AG04449 (cell line): ENCODE measurements at regions not wholly inside any gene's neighbourhood (a gene's known extent, or its start where the extent isn't known, plus 50 kb on each side); places are given as distances from the start of the nearest gene placed in this dataset.

Experiments used
- CTCF ChIA-PET: fragments of 350-600 bp; formaldehyde crosslinking; extraction: SDS; loops from one replicate; lab custom pipeline; 2021; ENCODE audit warnings: antibody characterized with exemption; lab: Yijun Ruan, JAX
- POLR2A ChIA-PET: fragments of 400-600, 350-600 bp; formaldehyde crosslinking; extraction: SDS; loops from one replicate; lab custom pipeline; 2020; ENCODE audit warnings: antibody characterized with exemption, inconsistent platforms; lab: Yijun Ruan, JAX
- DNase-seq: peaks from one replicate; pipeline ENCODE4 v3.0.0-alpha.2; 2010; ENCODE audit warnings: low read depth, low spot score
- H3K4me3 ChIP-seq: 2 replicates; pipeline ENCODE4 v1.5.1; 2011; ENCODE audit warnings: low read depth, mild to moderate bottlenecking, control low read depth, low read length
- CTCF ChIP-seq: IDR thresholded peaks from one replicate; pipeline ENCODE4 v1.5.1; 2011; ENCODE audit warnings: mild to moderate bottlenecking, moderate library complexity, low read length, control low read depth, inconsistent platforms; ENCODE audit not compliant: insufficient read depth; ENCODE audit errors: missing control alignments

DNA sequence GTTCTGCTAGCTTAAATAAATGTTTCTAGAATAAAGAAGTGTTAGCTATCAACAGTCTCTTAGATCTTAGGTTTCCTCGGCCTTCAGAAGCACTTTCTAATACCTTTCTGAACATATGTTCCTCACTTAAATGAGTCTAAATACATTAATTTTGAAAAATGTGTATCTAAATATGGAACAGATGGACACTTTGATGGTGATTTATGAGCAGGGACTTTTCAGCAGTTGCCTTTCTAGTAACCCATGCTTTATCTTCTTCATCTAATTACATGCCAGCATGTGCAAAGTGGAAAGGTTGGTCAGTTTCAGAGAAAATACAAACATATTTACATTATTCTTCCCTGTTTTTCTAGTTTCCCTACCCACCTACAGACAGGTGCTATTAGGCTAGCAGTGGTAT lies 797.0 kb upstream of the CHAC2 start:
- no peak for TF ChIP-seq CTCF
- ChIA-PET POLR2A (no interaction called here), CTCF (no interaction called here)

GRCh38 chr2:52968043-52968442 lies 799.6 kb upstream of the CHAC2 start:
- ChIA-PET CTCF (no interaction called here), POLR2A (no interaction called here)

More for the DNA sequence above, 797.0 kb upstream of the CHAC2 start:
- no peak overlapping the region for H3K4me3 ChIP-seq
- no peak for DNase-seq

GRCh38 chr2:52964916-52965530 lies 802.6 kb upstream of the CHAC2 start:
- ChIA-PET POLR2A (no interaction called here), CTCF (no interaction called here)
- H3K4me3 ChIP-seq = no peak overlapping the region
- TF ChIP-seq CTCF = no peak
- no peak for DNase-seq

More at GRCh38 chr2:52968043-52968442, 799.6 kb upstream of the CHAC2 start:
- no peak overlapping the region for H3K4me3 ChIP-seq
- no peak for TF ChIP-seq CTCF
- no peak for DNase-seq

DNA sequence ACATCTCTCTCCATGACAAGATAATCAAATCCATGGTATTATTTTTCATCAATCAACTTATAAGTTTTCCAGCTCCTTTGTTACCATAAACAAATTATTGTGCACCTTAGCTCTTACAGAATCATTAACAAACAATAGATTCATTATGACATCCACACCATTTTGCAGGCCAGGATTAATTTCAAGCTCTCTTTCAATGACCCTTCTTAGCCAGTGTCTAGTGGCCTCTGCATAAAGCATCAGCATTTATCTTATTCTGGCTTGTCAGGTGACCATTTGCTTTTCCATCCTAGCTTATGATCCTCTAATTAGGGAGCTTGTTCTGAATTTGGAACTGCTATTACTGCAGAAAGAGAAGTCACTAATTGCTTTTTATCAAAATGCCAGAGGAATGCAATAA lies 806.2 kb upstream of the CHAC2 start:
- no peak overlapping the region for H3K4me3 ChIP-seq
- TF ChIP-seq CTCF = no peak
- ChIA-PET CTCF (no interaction called here), POLR2A (no interaction called here)
- DNase-seq = no peak

- ChIA-PET POLR2A (no interaction called here), CTCF (no interaction called here)
- no peak for DNase-seq
- TF ChIP-seq CTCF = no peak
- H3K4me3 ChIP-seq = no peak overlapping the region
Observed at GRCh38 chr2:52960881-52961280, 806.7 kb upstream of the CHAC2 start.

- no peak for TF ChIP-seq CTCF
- CTCF ChIA-PET = no interaction called here
- POLR2A ChIA-PET = no interaction called here
- DNase-seq = no peak
- H3K4me3 ChIP-seq = no peak overlapping the region
Observed at GRCh38 chr2:52959801-52960200, 807.8 kb upstream of the CHAC2 start.
